ENCODE measurements at regions not wholly inside any gene's neighbourhood (a gene's known extent, or its start where the extent isn't known, plus 50 kb on each side); places are given as distances from the start of the nearest gene placed in this dataset.

GRCh38 chr20:16951876-16952275 lies 203.7 kb downstream of the OTOR start:
- DNase-seq, result no peak

GRCh38 chr20:16952965-16953364 lies 204.8 kb downstream of the OTOR start:
- no peak for DNase-seq

DNA sequence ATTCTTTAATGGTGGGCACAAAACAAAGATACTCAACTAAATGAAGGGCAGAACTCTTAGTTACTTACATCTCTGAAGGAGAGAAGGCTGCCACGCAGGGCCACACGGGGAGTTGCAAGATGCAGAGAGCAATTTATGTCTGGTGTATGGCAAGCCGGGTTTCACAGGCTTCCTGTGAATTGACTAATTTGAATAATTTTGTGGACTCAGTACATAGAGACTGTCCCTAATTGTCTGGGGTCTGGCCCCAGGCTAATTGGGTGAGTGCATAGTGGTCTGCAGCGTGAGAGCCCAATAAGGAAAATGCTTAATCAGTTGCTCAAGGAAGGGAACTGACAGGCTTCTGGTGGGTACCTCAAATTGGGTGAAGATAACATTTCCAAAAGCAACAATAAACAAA lies 205.7 kb downstream of the OTOR start:
- DNase-seq, result no peak

GRCh38 chr20:16955462-16955861 lies 207.3 kb downstream of the OTOR start:
- no peak for DNase-seq

DNA sequence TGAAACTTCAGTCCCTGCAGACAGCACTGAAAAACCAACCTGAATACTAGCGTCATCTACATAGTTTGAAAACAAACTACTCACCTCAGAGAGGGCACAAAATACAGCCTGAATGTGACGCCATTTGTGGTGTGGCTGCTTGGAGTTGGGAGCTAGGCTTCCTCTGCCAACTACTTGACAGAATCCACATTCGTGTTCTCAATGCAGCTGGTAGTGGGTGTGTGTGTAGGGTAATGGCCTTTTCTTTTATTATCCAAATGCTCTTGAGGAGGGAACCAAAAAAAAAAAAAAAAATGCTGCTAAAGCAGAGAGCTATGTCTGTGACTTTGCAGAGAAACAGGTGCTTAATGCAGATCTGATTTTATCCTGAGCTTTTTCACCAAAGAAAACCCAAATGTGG lies 207.8 kb downstream of the OTOR start:
- DNase-seq, result no peak

GRCh38 chr20:16965401-16965800 lies 217.2 kb downstream of the OTOR start:
- no peak for DNase-seq

DNA sequence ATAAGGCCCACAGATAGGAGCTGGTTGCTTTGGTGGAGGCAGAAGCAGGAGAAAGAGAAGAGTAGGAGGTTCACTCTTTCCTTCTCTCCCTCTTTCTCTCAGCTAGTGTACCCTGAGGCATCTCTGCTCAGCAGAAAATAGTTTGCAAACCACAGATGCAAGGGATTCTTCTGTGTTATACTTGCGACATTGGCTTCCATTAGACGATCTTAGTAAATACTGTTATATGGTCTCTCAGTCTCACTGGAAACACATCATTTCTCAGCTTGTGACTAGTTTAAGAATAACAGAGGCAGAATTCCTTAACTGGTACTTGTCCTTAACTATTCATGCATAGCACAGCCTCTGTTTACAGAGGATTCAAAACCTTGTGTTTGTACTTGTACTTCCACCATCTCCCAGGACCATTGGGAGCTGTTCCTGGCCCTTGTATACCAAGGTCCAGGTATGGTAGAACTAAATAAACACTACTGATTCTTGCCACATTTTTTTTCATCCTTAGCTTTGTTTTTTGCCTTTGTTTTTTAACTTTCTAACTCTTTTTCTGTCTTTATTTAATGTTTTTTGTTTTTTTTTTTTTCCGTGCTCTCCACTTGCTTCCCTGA lies 218.2 kb downstream of the OTOR start:
- DNase-seq, result no peak

DNA sequence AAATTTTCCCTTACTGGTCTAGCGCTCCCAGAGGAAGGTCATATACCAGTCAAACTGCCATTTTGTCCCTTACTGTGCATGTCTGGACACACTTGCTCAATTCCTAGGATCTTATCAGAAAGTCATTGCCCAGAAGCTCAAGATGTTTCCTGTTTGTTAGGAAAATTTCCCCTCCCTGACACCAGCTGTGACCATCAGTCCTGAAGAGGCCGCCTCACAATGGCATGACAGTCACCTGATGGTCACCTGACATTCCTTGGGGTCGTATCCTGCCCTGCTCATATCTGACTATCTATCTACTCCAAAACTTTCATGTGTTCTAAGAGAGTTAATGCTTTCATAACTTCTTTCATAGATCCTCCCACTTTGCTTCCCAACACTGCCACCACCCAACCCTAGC lies 219.9 kb downstream of the OTOR start:
- DNase-seq, result no peak

- no peak for DNase-seq
Observed at GRCh38 chr20:16970776-16971175, 222.6 kb downstream of the OTOR start.

DNA sequence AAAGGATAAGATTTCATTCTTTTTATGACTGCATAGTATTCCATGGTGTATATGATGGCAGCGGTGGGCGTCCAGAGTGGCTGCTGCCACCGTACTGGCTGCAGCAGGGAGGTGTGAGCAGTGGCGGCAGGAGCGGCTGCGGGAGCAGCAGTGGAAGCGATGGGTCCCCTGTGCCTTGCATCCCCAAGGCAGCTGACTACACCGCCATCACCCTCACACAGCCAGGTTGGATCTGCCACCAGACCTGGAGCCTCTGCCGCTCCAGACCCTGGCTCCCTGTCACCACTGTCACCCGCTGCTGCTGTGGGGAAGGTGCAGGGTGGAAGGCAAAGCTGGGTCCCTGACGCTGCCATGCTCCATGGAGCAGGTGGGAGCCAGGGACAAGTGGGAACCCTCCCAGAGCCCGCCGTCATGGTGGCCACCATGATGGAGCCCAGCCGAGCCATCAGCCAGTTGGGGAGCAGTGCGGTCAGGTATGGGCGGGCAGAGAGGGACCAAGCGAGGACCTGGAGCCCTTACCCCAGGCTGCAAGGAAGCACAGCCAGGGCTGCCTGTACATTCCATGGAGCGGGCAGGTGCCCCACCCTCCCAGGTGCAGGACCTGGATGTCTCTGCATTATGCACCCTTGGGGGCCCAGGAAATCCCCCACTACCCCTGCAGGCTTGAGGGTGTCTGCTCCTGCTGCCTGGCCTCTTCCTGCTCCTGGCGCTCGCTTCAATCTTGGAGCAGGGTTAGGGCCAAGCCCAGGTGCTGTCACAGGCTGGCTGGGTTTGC lies 226.1 kb downstream of the OTOR start:
- no peak for DNase-seq

DNA sequence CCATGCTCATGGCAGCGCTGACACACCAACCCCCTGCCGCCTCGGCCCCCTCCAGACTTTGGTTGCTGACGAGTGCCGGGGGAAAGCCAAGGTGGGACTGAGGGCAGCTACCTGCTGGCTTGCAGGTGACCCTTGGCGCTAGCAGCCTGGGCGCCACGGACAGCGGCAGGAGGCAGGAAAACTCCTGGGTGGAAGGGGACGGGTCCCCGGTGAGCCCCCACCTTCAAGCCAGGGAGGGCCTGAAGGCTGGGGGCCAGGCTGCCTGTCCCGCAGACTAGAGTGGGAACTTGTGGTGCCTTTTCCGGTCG lies 226.7 kb downstream of the OTOR start:
- DNase-seq, result no peak

DNA sequence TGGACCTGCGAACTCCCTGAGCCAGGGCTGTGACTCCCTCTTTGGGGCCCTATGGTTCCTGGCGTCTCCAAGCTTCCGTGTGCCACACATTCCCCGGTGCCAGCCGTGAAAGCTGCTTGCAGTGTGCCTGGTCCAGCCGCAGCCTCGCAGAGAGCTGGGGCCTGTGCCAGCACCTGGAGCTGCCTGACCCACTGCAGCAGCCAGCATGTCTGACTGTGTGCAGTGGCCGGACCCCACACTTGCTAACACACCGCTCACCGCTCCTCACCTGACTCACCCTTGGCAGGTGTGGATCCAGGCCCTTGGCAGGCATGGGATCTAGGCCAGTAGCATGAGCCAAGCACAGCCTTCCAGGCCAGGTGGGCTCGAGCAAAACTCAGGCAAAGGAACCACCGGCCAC lies 227.5 kb downstream of the OTOR start:
- no peak for DNase-seq

- no peak for DNase-seq
Observed at GRCh38 chr20:16978497-16978896, 230.3 kb downstream of the OTOR start.

GRCh38 chr20:16982091-16982726 lies 234.1 kb downstream of the OTOR start:
- no peak for DNase-seq

GRCh38 chr20:16984481-16984880 lies 236.3 kb downstream of the OTOR start:
- DNase-seq, result no peak

GRCh38 chr20:17003170-17003870 lies 223.5 kb upstream of the PCSK2 start:
- no peak for DNase-seq

DNA sequence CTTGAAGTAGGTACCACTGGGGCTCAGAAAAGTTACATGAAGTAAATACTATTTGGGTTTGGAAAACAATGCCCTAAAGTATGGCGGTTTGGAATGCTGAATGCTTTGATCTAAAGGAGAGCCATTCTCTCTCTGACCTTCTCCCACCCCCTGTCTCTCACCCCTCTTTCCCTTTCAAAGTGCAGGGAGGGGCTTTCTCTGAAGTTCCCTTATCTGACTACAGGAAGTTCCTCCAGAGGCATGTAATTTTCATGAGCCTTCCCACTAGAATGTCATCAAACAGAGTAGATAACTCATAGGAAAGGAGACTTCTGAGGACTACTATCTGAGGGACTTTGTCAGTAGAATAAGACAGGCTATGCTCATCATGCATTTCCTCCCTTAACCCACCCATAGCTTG lies 216.7 kb upstream of the PCSK2 start:
- DNase-seq, result no peak

DNA sequence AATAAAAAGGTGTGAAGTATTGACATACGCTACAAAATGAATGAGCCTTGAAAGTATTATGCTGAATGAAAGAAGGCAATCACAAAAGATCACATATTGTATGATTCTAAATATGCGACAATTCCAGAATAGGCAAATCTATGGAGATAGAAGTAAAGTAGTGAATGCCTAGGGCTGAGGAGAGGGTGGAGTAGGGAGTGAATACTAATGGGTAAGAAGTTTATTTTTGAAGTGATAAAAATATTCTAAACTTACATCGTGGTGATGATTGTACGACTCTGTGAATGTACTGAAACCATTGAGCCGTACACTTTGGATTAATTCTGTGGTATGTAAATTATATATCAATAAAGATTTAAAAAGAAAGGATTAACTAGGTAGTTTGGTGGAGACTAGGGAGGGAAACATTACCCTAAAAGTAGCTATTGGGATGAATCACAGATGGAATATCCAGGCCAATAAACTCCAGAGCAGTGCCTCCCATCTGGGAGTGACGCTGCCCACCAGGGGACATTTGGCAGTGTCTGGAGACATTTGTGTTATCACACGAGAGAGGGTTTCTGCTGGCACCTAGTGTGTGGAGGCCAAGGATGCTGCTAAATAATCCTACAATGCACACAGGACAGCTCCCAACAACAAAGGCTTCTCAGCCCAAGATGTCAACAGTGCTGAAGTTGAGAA lies 214.2 kb upstream of the PCSK2 start:
- no peak for DNase-seq

DNA sequence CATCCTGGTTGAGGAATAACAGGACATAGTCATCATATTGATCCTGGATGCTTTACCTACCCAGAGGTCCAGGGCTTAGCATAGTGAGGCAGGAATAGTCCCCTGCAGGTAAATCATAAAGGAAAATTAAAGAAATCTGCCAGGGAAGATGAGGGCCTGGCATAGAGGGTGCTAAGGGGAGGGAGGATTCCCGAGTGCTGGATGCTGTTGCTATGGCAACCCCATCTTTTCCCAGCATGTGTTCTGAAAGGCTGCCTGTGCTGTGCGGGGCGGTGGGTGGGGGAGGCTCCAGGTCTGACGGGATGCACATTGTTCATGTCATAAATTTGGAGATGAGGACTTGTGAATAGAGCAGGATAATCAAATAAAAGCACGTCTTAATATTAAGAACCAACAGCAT lies 212.6 kb upstream of the PCSK2 start:
- DNase-seq, result no peak

DNA sequence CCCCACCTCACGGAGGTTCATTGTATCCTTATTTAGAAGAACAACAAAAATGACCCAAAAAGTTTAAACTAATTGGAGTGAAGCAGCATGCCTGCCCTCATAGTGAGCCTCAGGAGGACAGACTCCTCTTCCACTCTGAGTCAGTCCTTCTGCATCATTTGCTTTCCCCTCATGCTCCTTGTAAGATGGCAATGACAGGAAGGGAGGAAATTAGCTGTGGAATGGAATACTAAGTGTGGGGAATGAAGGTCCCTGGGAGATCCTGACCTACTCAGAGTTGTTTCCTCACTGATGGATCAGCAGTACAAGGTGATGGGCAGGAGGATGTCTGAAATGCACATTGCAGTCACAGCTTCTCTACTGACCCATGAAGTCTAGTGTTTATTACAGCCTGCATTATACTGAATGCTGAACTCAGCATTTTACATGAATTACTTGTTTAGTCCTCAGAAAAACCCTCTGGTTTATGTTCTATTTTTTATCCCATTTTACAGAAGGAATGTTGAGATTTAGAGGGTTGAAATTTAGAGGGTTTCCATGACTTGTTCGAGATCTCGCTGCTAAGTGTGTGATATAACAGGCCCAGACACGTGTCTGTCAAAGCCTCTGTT lies 212.0 kb upstream of the PCSK2 start:
- DNase-seq, result no peak

- no peak for DNase-seq
Observed at GRCh38 chr20:17017232-17017631, 209.6 kb upstream of the PCSK2 start.

DNA sequence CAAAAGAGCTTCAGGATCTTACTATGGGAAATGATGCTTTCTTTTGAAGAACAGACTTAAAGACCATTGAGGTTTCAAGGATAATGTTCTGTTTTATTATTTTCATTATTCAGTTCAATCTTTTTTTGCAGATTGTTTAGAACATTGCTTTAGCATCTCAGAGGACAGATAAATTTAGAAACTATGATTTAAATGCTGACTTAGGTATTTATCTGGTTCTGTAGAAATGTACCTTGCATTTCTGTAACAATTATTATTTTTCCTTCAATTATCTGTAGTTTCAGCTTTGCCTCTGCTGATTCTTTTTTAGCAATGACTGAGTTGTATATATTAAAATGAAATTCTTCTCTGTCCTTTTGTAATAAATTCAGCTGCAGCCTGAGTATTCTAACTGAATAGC lies 205.4 kb upstream of the PCSK2 start:
- no peak for DNase-seq

DNA sequence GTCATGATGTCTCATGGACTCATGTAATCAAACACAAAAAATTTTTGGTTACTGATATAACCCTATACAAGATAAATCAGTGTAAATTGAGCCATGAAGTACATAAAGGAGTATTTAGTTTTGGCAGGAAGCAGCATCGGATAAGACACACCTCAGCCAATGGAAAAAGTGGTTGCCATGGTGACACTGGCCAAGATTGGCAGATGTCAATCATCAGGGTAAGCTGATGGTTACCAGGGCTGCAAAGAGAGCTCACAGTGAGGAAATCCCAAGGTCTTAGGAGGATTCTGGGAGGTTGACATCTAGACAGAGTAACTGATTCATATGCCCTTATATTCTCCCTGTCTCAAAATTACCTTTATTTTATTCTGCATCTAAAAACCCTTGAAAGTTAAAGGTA lies 203.8 kb upstream of the PCSK2 start:
- DNase-seq, result no peak

All from CD4-positive, alpha-beta T cell treated with Interleukin-6 for 4 hours (primary cell).